H4 (cell line): ENCODE measurements at regions not wholly inside any gene's neighbourhood (a gene's known extent, or its start where the extent isn't known, plus 50 kb on each side); places are given as distances from the start of the nearest gene placed in this dataset.
"Not testable (repeated sequence)": the region's sequence is repeated elsewhere in the genome, so short reads cannot be mapped to it uniquely, and the experiment has no call there.

Experiments
- DNase-seq: peaks from one replicate; pipeline ENCODE4 v3.0.0-alpha.2; 2015; ENCODE audit warnings: low spot score

DNA sequence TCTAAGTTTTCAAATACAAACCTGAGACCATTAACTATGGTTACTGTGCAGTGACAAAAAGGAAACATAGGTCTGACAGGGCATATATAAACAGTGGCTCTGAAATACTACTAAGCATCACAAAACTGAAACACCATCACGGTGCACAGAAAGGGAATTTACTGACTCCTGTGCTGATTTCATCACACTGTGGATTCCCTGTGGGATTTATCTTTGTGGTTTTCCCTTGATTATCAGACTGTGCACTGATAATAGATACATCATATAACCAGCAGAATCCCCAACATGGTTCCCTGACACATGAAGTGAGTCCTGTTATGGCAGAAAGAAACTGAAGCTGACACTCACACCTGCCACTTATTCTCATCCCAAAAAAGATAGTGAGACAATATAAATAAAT lies 676.3 kb upstream of the KCND2 start:
- DNase-seq = no peak

DNA sequence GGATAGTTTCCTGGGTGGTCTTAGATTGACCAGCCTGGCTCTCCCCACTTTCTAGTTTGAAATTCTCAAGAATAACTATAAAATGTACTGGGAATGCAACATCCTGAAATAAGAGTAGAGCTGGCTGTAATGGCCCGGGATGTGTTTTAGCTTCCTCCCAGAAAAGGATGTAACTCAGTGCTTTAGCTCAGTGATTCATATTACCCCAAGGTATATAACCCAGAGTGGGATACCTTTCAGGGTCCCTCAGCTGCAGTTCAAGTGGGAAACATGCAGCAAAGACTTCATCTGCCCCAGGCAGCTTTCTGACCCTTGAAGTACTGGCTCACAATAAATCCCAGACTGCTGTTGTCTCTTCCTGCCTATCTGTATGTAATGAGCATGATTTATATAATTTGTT lies 666.7 kb upstream of the KCND2 start:
- no peak for DNase-seq

DNA sequence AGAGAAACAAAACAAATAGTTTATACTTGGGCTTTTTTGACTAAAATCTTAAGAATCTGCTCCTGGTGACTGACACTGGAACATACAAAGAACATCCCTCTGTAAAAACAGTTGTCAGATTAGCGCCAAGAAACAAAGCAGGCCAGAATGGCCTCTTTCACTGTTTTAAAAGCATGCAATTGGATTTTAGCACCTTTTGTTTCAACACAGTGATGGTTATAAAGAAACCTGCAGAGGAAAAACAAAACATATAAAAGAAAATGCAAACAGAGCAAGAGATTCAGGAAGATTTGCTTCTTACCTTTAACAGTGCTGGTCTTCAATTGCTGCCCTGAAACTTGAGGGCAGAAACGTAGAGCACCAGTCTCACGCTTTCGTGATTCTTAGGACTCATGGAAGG lies 652.2 kb upstream of the KCND2 start:
- DNase-seq = no peak

DNA sequence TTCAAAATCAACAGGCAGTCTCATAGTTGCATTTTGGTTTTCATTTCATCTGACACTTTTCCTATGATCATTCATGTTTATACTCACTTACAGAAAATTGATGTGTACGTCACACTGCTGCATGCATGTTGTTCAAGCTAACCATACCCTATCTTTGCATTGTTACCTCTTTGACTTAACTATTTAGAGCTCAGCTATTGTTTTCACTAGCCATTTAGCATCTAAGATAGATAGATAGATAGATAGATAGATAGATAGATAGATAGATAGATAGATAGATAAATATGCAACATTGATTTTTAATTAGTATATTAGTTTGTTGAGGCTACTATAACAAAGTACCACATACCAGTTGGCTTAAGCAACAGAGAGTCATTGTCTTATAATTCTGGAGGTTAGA lies 649.5 kb upstream of the KCND2 start:
- DNase-seq = no peak

DNA sequence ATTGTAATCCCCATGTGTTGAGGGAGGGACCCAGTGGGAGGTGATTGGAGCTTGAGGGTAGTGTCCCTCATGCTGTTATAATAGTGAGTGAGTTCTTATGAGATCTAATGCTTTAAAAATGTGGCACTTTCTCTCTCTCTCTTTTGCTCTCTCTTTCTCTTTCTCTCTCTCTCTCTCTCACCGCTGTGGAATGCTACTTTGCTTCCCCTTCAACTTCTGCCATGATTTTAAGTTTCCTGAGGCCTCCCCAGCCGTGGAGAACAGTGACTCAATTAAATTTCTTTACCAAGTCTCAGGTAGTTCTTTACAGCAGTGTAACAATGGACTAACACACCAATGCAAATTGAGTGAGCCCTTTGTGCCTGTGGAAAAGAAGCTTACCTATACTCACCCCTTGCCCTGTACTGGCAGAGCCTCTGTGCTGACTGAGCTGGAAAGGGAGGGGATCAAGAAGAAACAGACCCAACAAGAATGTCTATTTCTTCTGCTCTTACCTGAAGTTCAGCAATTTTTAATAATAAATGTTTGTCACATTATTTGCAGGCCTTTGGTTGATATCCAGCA lies 642.5 kb upstream of the KCND2 start:
- DNase-seq = no peak

DNA sequence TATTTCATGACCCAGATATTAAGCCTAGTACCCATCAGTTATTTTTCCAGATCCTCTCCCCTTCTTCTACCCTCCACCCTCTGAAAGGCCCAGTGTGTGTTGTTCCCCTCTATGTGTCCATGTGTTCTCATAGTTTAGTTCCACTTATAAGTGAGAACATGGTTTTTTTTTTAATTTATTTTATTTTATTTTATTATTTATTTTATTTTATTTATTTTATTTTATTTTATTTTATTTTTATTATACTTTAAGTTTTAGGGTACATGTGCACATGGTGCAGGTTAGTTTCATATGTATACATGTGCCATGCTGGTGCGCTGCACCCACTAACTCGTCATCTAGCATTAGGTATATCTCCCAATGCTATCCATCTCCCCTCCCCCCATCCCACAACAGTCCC lies 639.2 kb upstream of the KCND2 start:
- not testable (repeated sequence) for DNase-seq

- no peak for DNase-seq
Observed at GRCh38 chr7:119640326-119640725, 632.6 kb upstream of the KCND2 start.

GRCh38 chr7:119640861-119641260 lies 632.1 kb upstream of the KCND2 start:
- DNase-seq = no peak

- no peak for DNase-seq
Observed at GRCh38 chr7:119643558-119643957, 629.4 kb upstream of the KCND2 start.

GRCh38 chr7:119647286-119647685 lies 625.7 kb upstream of the KCND2 start:
- DNase-seq = no peak

DNA sequence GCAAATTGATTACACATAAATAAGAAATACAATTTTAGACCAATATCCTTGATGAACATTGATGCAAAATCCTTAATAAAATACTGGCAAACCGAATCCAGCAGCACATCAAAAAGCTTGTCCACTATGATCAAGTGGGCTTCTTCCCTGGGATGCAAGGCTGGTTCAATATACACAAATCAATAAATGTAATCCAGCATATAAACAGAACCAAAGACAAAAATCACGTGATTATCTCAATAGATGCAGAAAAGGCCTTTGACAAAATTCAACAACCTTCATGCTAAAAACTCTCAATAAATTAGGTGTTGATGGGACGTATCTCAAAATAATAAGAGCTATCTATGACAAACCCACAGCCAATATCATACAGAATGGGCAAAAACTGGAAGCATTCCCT lies 624.2 kb upstream of the KCND2 start:
- not testable (repeated sequence) for DNase-seq

DNA sequence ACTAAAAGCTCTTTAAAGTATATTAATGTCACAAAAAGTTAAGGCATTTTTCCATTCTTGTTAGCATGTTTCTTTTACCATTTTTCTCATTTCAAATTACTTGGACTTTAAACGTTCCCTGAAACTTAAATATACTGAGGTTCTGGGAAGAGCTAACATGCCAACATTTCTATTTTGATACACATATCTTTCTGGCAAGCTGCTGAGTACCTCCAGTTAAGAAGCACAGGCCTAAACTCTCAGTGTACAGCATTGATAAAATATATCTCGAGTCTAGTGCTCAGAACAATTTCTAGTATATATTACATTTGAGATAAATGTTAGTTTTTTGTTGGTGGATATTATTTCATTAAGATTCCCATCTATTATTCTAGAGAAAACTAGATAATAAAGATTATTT lies 612.9 kb upstream of the KCND2 start:
- DNase-seq = no peak

- DNase-seq = no peak
Observed at GRCh38 chr7:119664601-119665000, 608.4 kb upstream of the KCND2 start.

DNA sequence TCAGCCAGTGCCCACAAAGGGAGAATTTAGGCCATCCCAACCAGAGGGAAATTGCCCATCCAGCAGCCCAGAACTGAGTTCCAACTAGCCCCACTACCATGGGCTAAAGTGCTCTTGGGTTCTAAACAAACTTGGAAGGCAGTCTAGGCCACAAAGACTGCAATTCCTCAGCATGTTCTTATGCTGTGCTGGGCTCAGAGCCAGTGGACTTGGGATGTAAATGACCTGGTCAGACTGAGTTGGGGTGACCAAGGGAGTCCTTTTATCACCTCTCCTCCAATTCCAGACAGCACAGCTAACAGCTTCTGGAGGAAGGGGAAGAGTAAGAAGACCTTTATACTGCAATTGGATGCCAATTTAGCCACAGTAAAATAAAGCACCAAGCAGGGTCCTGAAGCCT lies 607.2 kb upstream of the KCND2 start:
- DNase-seq = no peak

DNA sequence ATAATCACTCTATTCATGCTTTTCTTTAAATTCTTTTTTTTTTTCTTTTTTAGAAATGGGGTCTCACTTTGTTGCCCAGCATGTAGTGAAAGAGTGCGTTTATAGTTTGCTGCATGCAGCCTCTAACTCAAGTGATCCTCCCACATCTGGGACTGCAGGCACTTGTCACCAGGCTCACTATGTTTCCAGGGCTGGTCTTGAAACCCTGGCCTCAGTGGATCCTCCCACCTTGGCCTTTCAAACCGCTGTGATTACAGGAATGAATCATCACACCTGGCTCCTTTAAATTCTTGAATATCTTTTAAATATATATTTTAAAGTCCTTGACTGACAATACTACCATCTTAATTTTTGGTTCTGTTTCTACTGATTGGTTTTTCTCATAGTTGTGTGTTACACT lies 591.6 kb upstream of the KCND2 start:
- no peak for DNase-seq

- no peak for DNase-seq
Observed at GRCh38 chr7:119684763-119685162, 588.2 kb upstream of the KCND2 start.

- DNase-seq = no peak
Observed at GRCh38 chr7:119685906-119686305, 587.1 kb upstream of the KCND2 start.

- no peak for DNase-seq
Observed at GRCh38 chr7:119688831-119689230, 584.1 kb upstream of the KCND2 start.

DNA sequence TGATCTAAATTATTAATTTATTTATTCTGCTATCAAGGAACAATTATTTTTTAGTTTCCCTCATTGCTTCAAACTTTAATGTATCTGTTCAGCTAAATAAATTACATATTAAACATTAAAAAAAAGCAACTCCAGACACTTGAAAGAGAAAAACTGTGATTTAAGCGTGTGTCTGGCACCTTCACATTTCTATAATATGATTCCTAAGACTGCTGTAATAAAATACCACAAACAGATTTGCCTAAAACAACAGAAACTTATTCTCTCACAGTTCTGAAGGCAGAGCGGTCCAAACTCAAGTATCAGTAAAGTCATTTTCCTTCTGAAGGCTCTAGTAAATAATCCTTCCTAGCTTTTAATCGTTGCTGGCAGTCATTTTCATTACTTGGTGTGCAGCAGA lies 580.4 kb upstream of the KCND2 start:
- no peak for DNase-seq

- no peak for DNase-seq
Observed at GRCh38 chr7:119694506-119694905, 578.5 kb upstream of the KCND2 start.

DNA sequence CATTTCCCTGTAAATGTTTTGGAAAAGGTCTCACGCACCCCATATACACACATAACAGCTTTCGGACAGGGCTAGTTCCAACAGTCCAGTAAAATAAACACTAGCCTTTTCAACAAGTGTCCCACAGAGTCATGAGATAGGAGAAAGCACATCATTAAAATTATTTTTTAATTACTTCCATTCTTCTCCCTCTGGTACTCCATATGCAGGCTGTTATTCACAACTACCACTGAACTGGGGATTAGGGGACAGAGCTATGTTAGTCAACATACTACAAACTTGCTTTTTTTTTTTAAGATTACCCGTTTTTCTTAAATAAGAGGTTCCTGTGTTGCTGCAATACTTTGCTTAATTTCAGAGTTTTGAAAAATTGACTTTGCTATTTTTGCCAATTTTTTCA lies 576.6 kb upstream of the KCND2 start:
- DNase-seq = no peak

GRCh38 chr7:119703895-119704294 lies 569.1 kb upstream of the KCND2 start:
- no peak for DNase-seq

GRCh38 chr7:119706608-119707007 lies 566.4 kb upstream of the KCND2 start:
- no peak for DNase-seq

DNA sequence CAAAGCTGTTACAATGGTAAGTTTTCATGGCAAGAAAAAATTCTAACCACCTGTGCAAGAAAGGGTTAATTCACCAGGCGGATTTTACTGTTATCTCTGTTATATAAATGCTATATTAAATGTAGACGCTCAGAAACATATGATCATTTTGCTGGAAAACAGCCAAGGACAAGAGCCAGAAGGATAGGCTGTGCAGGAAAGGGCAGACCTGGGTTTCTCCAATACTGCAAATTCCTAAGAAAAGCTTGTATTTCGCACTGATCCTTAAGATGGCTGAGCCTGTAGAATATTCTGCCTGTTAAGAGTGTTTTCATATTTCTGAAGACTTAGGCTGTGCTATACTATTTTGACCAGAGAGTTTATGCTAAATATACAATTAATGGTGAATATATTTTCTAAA lies 564.1 kb upstream of the KCND2 start:
- DNase-seq = no peak

DNA sequence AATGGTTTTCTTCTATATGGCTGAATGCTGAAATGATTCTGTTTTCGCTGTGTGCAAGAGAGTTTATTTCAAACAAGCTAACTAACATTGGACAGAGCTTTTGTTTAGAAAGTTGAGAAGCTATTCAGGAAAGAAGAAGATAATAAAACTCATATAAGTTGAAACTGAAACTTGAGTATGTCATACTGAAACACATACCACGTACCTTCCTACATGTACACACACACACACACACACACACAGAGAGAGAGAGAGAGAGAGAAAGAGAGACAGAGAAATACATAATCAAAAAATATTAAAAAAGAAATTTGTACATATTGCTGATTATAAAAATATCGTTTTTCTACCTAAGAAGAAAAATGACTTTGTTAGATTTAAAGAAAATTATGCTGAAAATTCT lies 561.9 kb upstream of the KCND2 start:
- DNase-seq = no peak
